WTC11 (cell line): ENCODE measurements at regions not wholly inside any gene's neighbourhood (a gene's known extent, or its start where the extent isn't known, plus 50 kb on each side); places are given as distances from the start of the nearest gene placed in this dataset.

ENCODE experiments used
- ATAC-seq: fragments of 200-7000 bp; cut with Tn5 transposase; 2 replicates; pipeline ENCODE4 v1.10.0; 2021; ENCODE audit warnings: mild to moderate bottlenecking, moderate library complexity
- CTCF ChIA-PET: fragments of 300-600 bp; sonication (Branson Sonifier 250); formaldehyde crosslinking; loops from one replicate; lab custom pipeline; 2021; ENCODE audit warnings: antibody characterized with exemption; lab: Charles Lee
- POLR2A ChIA-PET: fragments of 350-600 bp; sonication (Branson Sonifier 250); formaldehyde crosslinking; loops from one replicate; lab custom pipeline; 2021; ENCODE audit warnings: antibody characterized with exemption; lab: Charles Lee
- DNase-seq: peaks from one replicate; pipeline ENCODE4 v3.0.0; 2021; ENCODE audit warnings: low spot score
- H3K27ac Mint-ChIP-seq: 2 replicates; pipeline ENCODE4 v1.8.0; 2021; ENCODE audit warnings: mixed read lengths
- H3K27me3 Mint-ChIP-seq: 2 replicates; pipeline ENCODE4 v1.8.0; 2021; ENCODE audit warnings: low read depth, mild to moderate bottlenecking, moderate library complexity, mixed read lengths
- H3K36me3 Mint-ChIP-seq: 2 replicates; pipeline ENCODE4 v1.8.0; 2021; ENCODE audit warnings: mixed read lengths
- H3K4me1 Mint-ChIP-seq: 2 replicates; pipeline ENCODE4 v1.8.0; 2022; ENCODE audit warnings: mixed read lengths
- H3K4me3 Mint-ChIP-seq: 2 replicates; pipeline ENCODE4 v1.8.0; 2021; ENCODE audit warnings: mild to moderate bottlenecking, moderate library complexity, mixed read lengths
- H3K9me3 Mint-ChIP-seq: 2 replicates; pipeline ENCODE4 v1.8.0; 2021; ENCODE audit warnings: mixed read lengths
- AR ChIP-seq: fragments of 250-450 bp; sonication (Bioruptor Pico); IDR thresholded peaks from 2 replicates; pipeline ENCODE4 v1.9.0; 2021; ENCODE audit warnings: mild to moderate bottlenecking
- ATF3 ChIP-seq: sonication (generic); formaldehyde crosslinking; conservative IDR thresholded peaks from 2 replicates; pipeline ENCODE4 v1.8.1; 2022; ENCODE audit warnings: mild to moderate bottlenecking, missing genetic modification reagents
- CBFB ChIP-seq: sonication (generic); formaldehyde crosslinking; IDR thresholded peaks from 2 replicates; pipeline ENCODE4 v1.8.1; 2022; ENCODE audit warnings: mild to moderate bottlenecking, low read depth, missing genetic modification reagents
- E2F5 ChIP-seq: sonication (generic); formaldehyde crosslinking; IDR thresholded peaks from 2 replicates; pipeline ENCODE4 v1.8.1; 2022; ENCODE audit warnings: mild to moderate bottlenecking, moderate library complexity, missing genetic modification reagents
- ERG ChIP-seq: fragments of 250-450 bp; sonication (Bioruptor Pico); IDR thresholded peaks from 2 replicates; pipeline ENCODE4 v1.8.0; 2021; ENCODE audit warnings: mild to moderate bottlenecking
- ETV6 ChIP-seq: sonication (generic); formaldehyde crosslinking; IDR thresholded peaks from 2 replicates; pipeline ENCODE4 v1.8.1; 2022; ENCODE audit warnings: mild to moderate bottlenecking, missing genetic modification reagents
- FOXK1 ChIP-seq: sonication (generic); formaldehyde crosslinking; IDR thresholded peaks from 2 replicates; pipeline ENCODE4 v1.8.0; 2022; ENCODE audit warnings: mild to moderate bottlenecking, moderate library complexity, missing genetic modification reagents
- GABPB1 ChIP-seq: sonication (generic); formaldehyde crosslinking; IDR thresholded peaks from 2 replicates; pipeline ENCODE4 v1.8.1; 2023; ENCODE audit warnings: mild to moderate bottlenecking, missing genetic modification reagents
- IRF2 ChIP-seq: sonication (generic); formaldehyde crosslinking; IDR thresholded peaks from 2 replicates; pipeline ENCODE4 v1.8.0; 2022; ENCODE audit warnings: low read depth, missing genetic modification reagents, borderline replicate concordance
- JAZF1 ChIP-seq: fragments of 250-450 bp; sonication (Bioruptor Pico); IDR thresholded peaks from 2 replicates; pipeline ENCODE4 v1.9.0; 2021; ENCODE audit warnings: moderate library complexity, mild to moderate bottlenecking, inconsistent platforms
- JUN ChIP-seq: sonication (generic); formaldehyde crosslinking; IDR thresholded peaks from 2 replicates; pipeline ENCODE4 v1.8.0; 2023; ENCODE audit warnings: mild to moderate bottlenecking, missing genetic modification reagents
- KAT7 ChIP-seq: sonication (generic); formaldehyde crosslinking; IDR thresholded peaks from 2 replicates; pipeline ENCODE4 v1.8.1; 2023; ENCODE audit warnings: missing genetic modification reagents, mild to moderate bottlenecking, borderline replicate concordance
- MAX ChIP-seq: sonication (generic); formaldehyde crosslinking; IDR thresholded peaks from 2 replicates; pipeline ENCODE4 v1.8.0; 2022; ENCODE audit warnings: mild to moderate bottlenecking, missing genetic modification reagents
- MLX ChIP-seq: sonication (generic); formaldehyde crosslinking; IDR thresholded peaks from 2 replicates; pipeline ENCODE4 v1.8.1; 2023; ENCODE audit warnings: mild to moderate bottlenecking, missing genetic modification reagents, moderate library complexity
- NFE2L1 ChIP-seq: sonication (generic); formaldehyde crosslinking; IDR thresholded peaks from 2 replicates; pipeline ENCODE4 v1.8.1; 2023; ENCODE audit warnings: missing genetic modification reagents
- SMAD4 ChIP-seq: sonication (generic); formaldehyde crosslinking; IDR thresholded peaks from 2 replicates; pipeline ENCODE4 v1.8.0; 2022; ENCODE audit warnings: mild to moderate bottlenecking, missing genetic modification reagents
- ZBTB21 ChIP-seq: sonication (generic); formaldehyde crosslinking; IDR thresholded peaks from 2 replicates; pipeline ENCODE4 v1.8.1; 2023; ENCODE audit warnings: mild to moderate bottlenecking, missing genetic modification reagents, borderline replicate concordance
- ZNF263 ChIP-seq: sonication (generic); formaldehyde crosslinking; IDR thresholded peaks from 2 replicates; pipeline ENCODE4 v1.8.1; 2022; ENCODE audit warnings: low read depth, mild to moderate bottlenecking, moderate library complexity, missing genetic modification reagents

GRCh38 chr7:68309806-68310205, 1288.5 kb upstream of the AUTS2 start:
- CTCF ChIA-PET, result no interaction called here
- Mint-ChIP-seq H3K4me1 (peaks cover 11% of the 10 kb centered on the region), H3K4me3 (no peak overlapping the region), H3K36me3 (no peaks in the 10 kb centered on the region; the same call in 1 of the 2 replicates), H3K27me3 (no peaks in the 10 kb centered on the region), H3K27ac (no peak overlapping the region), H3K9me3 (peaks cover 3% of the 10 kb centered on the region)
- DNase-seq (no peak), ATAC-seq (no peak)
- POLR2A ChIA-PET, result no interaction called here
- no peak for TF ChIP-seq MLX (CRISPR knock-in tag)
- no peak for TF ChIP-seq MAX (CRISPR knock-in tag)
- no peak for TF ChIP-seq JUN (CRISPR knock-in tag)
- TF ChIP-seq NFE2L1, result no peak
- no peak for TF ChIP-seq ATF3 (CRISPR knock-in tag)
- TF ChIP-seq ZBTB21 (CRISPR knock-in tag), result no peak
- no peak for TF ChIP-seq GABPB1 (CRISPR knock-in tag)
- no peak for TF ChIP-seq SMAD4 (CRISPR knock-in tag)
- TF ChIP-seq ZNF263 (CRISPR knock-in tag), result no peak
- TF ChIP-seq JAZF1 (CRISPR knock-in tag), result no peak
- TF ChIP-seq AR (CRISPR knock-in tag), result no peak
- no peak for TF ChIP-seq ETV6 (CRISPR knock-in tag)

GRCh38 chr7:68311958-68312357, 1286.3 kb upstream of the AUTS2 start:
- H3K4me1 Mint-ChIP-seq, result peaks cover 11% of the 10 kb centered on the region
- no peaks in the 10 kb centered on the region; the same call in 1 of the 2 replicates for H3K27me3 Mint-ChIP-seq
- H3K9me3 Mint-ChIP-seq, result peaks cover 9% of the 10 kb centered on the region
- H3K36me3 Mint-ChIP-seq, result peaks cover 11% of the 10 kb centered on the region
- TF ChIP-seq ERG (CRISPR knock-in tag) (no peak), E2F5 (CRISPR knock-in tag) (no peak), KAT7 (no peak), FOXK1 (CRISPR knock-in tag) (no peak)
- no peak for DNase-seq
- CTCF ChIA-PET, result no interaction called here
- no peak for ATAC-seq
- H3K27ac Mint-ChIP-seq, result no peak overlapping the region
- no peak overlapping the region for H3K4me3 Mint-ChIP-seq
- POLR2A ChIA-PET, result interaction anchor here (0.6 kb wide), 2 partner anchors 21 to 187 kb away, joined by 3 to 4 read pairs; no protein-coding TSS in a partner anchor

GRCh38 chr7:68313806-68314205, 1284.5 kb upstream of the AUTS2 start:
- Mint-ChIP-seq H3K9me3 (peaks cover 9% of the 10 kb centered on the region), H3K36me3 (peaks cover 11% of the 10 kb centered on the region), H3K27ac (no peak overlapping the region), H3K4me3 (no peak overlapping the region)
- CTCF ChIA-PET, result no interaction called here
- POLR2A ChIA-PET, result no interaction called here
- no peak for DNase-seq
- ATAC-seq, result no peak
- TF ChIP-seq IRF2 (CRISPR knock-in tag), result no peak
- no peak for TF ChIP-seq CBFB (CRISPR knock-in tag)
- TF ChIP-seq, all 79 proteins: peak for 0
- H3K27me3 Mint-ChIP-seq, result no peaks in the 10 kb centered on the region; the same call in 1 of the 2 replicates
- peaks cover 11% of the 10 kb centered on the region for H3K4me1 Mint-ChIP-seq
